Lung microvascular endothelial cell (primary cell): ENCODE measurements at regions not wholly inside any gene's neighbourhood (a gene's known extent, or its start where the extent isn't known, plus 50 kb on each side); places are given as distances from the start of the nearest gene placed in this dataset.
A peak's percentile ranks its signal among the peaks of the same experiment; 100 is the strongest.

Experiments used
- DNase-seq, 2 donors: peaks; one replicate each; pipeline versions ENCODE4 v3.0.0 to v3.0.0-alpha.2; 2010; ENCODE audit warnings: low read depth in 2 of 2

DNA sequence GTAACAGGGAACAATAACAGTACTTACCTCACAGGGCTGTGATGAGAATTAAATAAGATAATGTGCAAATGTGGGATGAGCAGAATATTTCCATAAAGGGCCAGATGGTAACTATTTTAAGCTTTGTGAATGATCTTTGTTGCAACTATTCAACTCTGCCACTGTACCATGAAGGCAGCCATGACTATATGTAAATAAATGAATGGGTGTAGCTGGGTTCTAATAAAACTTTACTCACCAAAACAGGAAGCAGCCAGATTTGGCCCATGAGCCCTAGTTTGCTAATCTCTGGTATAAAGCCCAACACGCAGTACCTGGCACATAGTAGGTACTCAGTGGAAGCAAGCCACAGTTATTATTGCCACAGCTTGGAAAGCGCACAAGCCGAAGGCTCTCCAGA lies 362.7 kb upstream of the PROK2 start:
- DNase-seq, result no peak

- DNase-seq, result no peak
These were observed 360.8 kb upstream of the PROK2 start for GRCh38 chr3:72145506-72146380.

DNA sequence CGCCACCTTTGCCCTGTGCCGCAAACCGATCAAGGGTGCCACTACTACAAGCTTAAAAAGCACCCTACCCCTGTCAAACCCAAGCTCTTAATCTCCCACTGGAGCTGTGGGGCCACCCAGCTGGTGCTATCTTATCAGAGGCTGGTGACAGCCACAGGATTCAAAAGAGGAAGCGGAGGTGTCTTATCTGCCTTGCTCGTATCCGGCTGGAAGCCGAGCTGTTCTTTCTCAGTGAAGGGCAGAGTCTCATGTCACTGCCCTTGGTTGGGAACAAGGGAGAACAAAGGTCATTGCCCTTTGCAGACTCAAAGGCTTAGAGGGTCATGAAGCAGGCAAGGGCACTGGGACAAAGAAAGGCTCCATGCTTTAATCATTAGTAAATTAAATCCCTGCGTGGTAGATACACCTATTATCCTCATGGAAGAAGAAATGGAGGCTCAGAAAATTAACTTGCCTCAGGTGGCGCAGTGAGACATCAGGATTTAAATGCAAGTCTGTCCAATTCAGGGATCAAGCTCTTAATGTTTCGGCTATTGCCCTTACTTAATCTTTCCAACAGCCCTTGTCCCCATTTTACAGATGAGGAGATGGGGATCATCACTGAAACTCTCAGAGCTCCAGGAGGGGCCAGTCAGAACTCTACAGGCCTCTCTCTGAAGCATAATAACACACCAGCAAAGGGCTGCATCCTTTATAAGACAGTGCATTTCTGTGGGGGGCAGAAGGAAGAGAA lies 360.0 kb upstream of the PROK2 start:
- DNase-seq, result no peak

- DNase-seq, result no peak
These were observed 359.2 kb upstream of the PROK2 start for GRCh38 chr3:72143966-72144717.

GRCh38 chr3:72143322-72143721 lies 358.4 kb upstream of the PROK2 start:
- DNase-seq, result no peak

GRCh38 chr3:72142028-72142427 lies 357.1 kb upstream of the PROK2 start:
- no peak for DNase-seq

DNA sequence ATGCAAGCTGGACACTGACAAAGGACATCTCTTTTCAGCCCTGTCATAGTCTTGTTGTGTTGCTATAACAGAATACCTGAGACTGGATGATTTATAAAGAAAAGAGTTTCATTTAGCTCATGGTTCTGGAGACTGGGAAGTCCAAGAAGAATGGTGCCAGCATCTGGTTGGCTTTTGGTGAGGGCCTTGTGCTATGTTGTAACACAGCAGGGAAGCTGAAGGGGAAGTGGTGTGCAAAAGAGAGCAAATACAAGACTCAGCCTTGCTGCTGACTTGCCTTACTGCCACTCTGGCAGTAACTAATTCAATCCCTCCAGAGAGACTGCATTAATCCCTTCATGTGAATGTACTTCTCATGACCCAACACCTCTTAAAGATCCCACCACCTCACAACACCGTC lies 356.3 kb upstream of the PROK2 start:
- DNase-seq, result no peak

DNA sequence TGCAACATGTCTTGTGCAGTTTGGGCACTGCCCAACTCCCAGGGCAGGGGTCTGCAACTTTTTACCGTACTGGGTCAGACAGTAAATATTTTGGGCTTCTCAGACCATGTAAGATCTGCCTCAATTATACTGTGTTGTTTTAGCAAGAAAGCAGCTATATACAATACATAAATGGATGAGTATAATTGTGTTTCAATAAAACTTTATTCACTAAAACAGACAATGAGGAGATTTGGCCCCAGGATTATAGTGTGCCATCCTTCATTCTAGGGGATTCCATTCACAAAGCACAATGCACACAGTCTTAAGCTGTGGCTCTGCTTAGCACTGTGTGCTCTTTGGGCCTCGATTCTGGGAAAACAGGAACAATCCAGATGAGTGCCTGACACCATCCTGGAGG lies 354.4 kb upstream of the PROK2 start:
- DNase-seq, result no peak

DNA sequence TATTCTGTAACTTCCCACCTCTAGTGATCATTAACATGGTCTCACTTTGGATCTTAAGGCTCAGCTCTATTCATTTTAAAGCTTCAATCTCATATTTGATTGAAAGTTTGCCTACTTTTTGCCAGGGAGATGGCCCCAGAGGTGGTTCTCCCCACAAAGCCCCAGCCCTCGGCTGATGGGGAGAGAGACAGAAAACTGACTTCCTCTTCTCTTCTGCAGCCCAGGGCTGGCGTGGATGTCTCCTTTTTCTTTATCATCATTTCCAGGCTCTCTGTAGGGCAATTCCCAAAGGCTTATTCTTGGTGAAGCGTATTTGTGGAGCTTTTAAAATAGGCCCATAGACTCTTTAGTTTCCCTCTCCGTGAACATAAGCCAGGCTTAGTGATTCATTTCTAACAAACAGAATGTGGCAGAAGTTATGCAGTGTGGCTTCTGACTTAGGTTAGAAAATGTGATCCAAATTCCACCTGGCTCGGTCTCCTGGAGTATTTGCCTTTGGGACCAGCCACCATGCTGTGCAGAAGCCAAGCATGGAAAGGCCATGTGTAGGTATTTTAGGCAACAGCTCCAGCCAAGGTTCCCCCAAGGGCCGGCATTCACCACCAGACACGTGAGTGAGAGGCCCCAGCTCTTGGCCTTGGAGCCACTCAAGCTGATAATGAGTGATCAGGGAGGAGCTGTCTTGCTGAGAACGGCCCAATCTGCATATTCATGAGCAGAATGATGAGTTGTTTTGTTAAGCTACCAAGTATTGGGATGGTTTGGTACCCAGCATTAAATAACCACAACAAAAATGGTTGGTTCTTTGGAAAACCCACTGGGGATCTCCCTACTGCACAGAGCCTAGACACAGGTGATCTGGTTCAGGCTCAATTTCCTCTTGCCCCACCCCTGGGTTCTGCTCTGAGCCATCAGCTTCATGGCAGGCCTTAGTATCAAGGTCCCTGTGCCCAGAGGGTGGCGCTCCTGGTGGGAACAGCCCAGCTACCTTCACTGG lies 353.2 kb upstream of the PROK2 start:
- no peak for DNase-seq

DNA sequence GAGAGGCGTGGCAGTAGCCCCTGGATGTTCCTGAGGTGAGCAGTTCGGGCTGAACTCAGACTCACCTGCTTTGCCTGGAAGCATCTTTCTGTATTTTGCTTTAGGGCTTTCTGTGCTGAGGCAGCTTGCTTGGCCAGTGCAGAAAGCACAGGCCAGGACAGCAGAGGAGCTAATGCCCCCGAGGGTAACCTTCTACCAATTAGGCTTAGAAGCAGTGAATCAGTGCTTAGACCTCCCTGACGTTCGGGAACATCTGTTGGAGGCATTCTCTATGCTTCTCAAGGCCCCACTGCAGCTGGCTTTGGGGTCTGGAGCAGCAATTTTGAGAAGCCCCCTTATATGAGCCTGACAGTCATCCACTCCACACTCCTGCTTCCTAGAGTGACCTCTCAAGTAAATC lies 350.7 kb upstream of the PROK2 start:
- DNase-seq, result no peak

- DNase-seq, result no peak
These were observed 350.1 kb upstream of the PROK2 start for GRCh38 chr3:72134989-72135451.

GRCh38 chr3:72133329-72134011 lies 348.5 kb upstream of the PROK2 start:
- DNase-seq, result no peak

GRCh38 chr3:72131899-72132298 lies 347.0 kb upstream of the PROK2 start:
- no peak for DNase-seq

GRCh38 chr3:72130565-72130964 lies 345.6 kb upstream of the PROK2 start:
- DNase-seq, result no peak

DNA sequence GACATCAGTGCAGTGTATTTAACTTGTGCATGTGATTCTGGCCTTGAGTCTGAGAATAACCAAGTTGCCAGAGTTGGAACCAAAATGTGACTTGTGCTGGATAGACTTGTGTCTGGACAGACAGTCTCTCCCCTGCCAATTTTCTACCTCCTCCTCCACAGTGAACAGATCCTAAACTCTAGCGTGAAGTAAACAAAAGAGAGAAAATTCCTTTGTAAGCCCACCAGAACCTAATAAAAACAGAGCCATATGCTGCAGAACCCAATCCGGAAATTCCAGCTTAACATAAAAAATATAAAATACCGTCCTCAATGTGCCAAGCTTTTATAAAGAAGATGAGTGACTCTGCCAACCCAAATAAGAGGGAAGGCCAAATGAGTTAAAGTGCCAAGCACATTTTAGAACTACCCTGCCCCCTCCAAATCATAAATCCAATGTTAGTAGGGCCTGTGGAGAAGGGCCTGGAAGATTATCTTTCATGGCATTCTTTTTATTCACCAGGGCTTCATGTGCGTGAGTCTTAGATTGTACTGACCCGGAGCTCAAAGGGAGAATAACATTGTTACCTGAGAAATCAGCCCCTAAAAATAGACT lies 344.6 kb upstream of the PROK2 start:
- peak in 1 of 2 donors; percentile 79 for DNase-seq

- no peak for DNase-seq
These were observed 344.0 kb upstream of the PROK2 start for GRCh38 chr3:72128921-72129320.

DNA sequence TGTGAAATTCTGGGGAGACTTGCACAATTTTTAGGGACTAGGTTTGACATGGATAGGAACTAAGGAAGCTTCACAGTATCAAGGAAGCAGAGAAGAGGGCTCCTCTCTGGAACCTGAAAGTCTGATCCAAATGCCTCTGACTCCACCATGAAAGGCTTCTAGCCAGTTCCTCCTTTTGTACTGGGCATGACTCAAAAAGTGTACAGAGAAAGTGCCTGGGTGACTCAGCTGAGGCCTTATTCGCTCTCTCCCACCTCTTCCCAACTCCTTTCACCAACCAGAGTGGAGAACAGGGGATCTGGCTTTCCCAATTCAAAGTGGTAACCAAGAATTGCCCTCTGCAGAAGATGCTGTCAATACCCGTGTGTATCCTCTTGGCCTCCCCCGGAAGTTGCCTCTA lies 342.9 kb upstream of the PROK2 start:
- DNase-seq, result peak in 1 of 2 donors; percentile 24

- no peak for DNase-seq
These were observed 342.3 kb upstream of the PROK2 start for GRCh38 chr3:72127224-72127612.

GRCh38 chr3:72126441-72127223 lies 341.7 kb upstream of the PROK2 start:
- peak in 1 of 2 donors; percentile 1 for DNase-seq
